ENCODE measurements at regions not wholly inside any gene's neighbourhood (a gene's known extent, or its start where the extent isn't known, plus 50 kb on each side); places are given as distances from the start of the nearest gene placed in this dataset.
A peak's percentile ranks its signal among the peaks of the same experiment; 100 is the strongest.

DNA sequence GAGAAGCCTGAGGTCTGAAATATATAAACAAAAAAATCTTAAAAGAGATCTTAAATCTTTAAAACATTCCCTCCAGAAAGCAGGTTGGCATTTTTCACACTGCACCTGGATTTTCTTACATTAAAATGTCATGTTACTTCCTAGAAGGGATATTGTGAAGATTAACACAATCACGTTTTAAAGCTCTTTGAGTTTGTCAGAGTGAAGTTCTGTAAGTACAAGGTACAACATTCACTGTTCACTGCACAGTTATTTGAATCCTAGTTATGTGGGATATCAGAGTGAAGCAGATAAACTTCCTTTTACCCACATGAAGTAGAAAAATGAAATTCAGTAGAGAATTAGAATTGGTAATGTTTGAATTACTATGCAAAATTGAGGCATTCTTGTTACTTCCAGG lies 353.6 kb upstream of the RGMB start:
- H3K27me3 ChIP-seq (ENCODE audit: control insufficient read depth, insufficient read depth, low read length): no peaks in the 10 kb centered on the region
- no peak overlapping the region for H3K4me3 ChIP-seq (ENCODE audit: insufficient read depth, low read depth, low read length)
- no peaks in the 10 kb centered on the region for H3K36me3 ChIP-seq (replicated peaks; ENCODE audit: control insufficient read depth, insufficient read depth, low read length)
- no peak for DNase-seq

DNA sequence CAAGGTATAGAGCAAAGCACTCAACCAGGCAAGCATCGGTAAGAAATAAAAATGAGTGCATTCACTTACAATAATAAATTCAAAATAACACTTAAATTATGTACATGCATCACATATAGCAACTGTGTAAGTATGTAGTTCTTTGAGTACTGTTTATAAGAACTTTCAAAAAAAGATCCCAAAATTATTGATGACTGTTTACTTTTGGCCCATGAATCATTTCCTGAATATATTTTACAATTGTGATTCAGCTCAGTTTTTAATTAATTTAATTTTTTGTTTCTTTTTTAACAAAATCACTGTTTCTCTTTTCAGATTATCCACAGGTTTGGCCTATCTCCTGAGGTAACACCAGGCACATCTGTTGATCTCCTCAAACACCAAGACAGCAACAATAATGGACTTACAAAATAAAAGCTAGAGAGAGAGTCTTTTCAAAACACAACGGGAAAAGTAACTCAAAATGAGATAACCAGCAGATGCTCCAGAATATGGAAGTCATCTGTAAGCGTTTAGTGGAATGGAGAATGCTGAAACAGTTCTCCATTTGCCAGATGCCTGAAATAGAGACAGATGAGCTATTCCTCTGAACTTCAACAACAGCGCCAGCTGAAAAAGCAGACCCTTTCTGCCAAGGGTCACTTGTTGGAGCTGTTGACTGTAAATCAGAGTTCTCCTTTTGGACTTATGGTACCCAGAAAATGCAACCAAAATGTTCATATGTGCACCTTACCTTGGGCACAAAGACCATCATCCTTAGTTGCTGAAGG lies 348.6 kb upstream of the RGMB start:
- no peaks in the 10 kb centered on the region for H3K27me3 ChIP-seq (ENCODE audit: control insufficient read depth, insufficient read depth, low read length)
- H3K36me3 ChIP-seq (replicated peaks; ENCODE audit: control insufficient read depth, insufficient read depth, low read length): no peaks in the 10 kb centered on the region
- no peak overlapping the region for H3K4me3 ChIP-seq (ENCODE audit: insufficient read depth, low read depth, low read length)
- DNase-seq: no peak

DNA sequence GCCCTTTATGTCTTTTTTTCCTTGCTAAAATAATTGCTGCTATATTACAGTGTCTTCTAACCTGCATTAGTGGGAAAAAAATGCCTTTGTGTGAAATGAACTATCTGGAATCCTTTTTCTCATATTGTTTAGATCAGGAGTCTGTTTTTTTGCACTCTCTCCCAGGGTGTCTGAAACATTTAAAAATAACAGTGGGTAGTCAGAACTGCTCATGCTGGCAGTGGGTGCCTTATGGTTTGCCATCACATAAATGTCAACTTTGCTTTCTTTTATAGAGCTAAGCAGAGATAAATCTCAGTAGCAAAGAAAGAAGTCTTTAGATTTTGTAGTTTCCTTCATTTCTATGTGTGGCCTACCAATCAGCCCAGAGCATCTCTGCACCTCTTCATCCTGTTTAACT lies 347.8 kb upstream of the RGMB start:
- Histone ChIP-seq H3K36me3 (replicated peaks; ENCODE audit: control insufficient read depth, insufficient read depth, low read length) (no peaks in the 10 kb centered on the region), H3K27me3 (ENCODE audit: control insufficient read depth, insufficient read depth, low read length) (no peaks in the 10 kb centered on the region), H3K4me3 (ENCODE audit: insufficient read depth, low read depth, low read length) (no peak overlapping the region)
- DNase-seq: no peak

DNA sequence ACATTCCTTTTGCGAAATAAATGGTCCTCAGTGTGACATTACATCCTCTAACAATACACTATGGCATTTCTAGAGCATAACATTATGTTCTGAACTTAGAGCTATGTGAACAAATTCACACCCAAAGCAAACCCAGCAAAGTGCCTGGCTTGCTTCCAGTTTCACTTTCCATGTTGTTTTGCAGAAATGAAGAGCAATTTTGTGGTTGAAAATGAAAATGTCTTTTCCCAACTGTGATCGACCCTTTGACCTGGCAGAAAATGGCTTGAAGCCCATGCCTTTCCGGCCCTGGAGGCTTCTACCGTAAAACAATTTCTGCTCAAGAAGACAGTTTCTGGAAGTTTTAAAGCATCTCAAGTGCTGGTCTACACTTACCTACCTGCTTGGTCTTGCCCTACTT lies 344.7 kb upstream of the RGMB start:
- H3K27me3 ChIP-seq (ENCODE audit: control insufficient read depth, insufficient read depth, low read length): no peaks in the 10 kb centered on the region
- H3K36me3 ChIP-seq (replicated peaks; ENCODE audit: control insufficient read depth, insufficient read depth, low read length): no peaks in the 10 kb centered on the region
- H3K4me3 ChIP-seq (ENCODE audit: insufficient read depth, low read depth, low read length): no peak overlapping the region
- DNase-seq: no peak

DNA sequence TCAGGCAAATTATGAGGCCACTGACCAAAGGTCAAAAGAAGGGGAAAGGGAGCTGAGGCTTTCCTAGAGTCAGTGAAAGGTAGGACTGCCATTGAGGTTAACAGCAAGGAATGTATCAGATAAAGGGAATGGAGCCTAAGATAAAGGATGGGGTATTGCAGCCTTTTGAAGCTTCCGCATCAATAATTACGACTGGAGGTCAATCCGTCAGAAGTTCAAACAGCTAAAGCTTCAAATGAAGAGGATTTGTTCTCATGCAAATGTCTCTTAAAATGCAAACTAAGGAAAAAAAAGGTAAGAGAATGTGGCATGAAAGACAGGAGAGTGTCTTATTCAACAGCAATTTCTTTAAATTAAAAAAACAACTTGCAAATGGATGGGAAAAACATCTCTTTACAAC lies 341.1 kb upstream of the RGMB start:
- H3K36me3 ChIP-seq (replicated peaks; ENCODE audit: control insufficient read depth, insufficient read depth, low read length): no peaks in the 10 kb centered on the region
- no peak overlapping the region for H3K4me3 ChIP-seq (ENCODE audit: insufficient read depth, low read depth, low read length)
- no peaks in the 10 kb centered on the region for H3K27me3 ChIP-seq (ENCODE audit: control insufficient read depth, insufficient read depth, low read length)
- DNase-seq: peak; percentile 25

DNA sequence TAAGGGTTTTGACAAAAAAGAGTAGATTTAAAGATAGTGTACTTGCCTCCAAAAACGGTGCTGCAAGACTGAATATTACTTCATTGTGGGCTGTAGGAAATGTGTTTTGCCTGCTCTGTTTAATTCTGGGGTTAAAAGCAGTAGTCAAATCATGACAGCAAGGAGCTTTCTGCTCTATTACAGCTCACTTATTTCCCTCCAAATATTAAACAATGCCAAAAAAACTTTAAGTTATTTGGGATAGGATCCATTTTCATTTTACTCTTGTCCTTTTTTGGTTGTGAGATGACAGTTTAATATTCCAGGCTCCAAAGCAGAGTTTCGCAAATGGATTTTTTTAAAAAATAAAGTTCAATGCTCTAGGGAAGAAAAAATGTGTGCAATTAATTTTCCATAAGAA lies 340.4 kb upstream of the RGMB start:
- no peak for DNase-seq
- Histone ChIP-seq H3K4me3 (ENCODE audit: insufficient read depth, low read depth, low read length) (no peak overlapping the region), H3K27me3 (ENCODE audit: control insufficient read depth, insufficient read depth, low read length) (no peaks in the 10 kb centered on the region), H3K36me3 (replicated peaks; ENCODE audit: control insufficient read depth, insufficient read depth, low read length) (no peaks in the 10 kb centered on the region)

DNA sequence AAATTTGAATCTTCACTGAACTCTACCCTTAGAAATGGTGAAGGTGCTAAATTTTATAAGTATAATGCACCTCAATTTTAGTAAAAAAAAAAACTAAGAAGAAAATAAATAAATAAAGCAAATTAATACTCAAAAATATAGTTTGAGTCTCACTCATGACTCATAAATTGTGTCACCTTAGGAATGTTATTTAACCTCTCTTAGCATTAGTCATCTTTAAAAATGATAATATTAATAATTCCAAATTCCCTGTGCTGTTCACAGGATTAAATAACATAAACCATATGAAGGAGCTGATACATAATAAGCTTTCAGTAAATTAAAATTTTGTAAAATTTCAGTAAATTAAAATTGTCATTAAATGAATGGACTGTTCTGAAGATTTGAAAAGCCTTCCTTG lies 339.8 kb upstream of the RGMB start:
- no peaks in the 10 kb centered on the region for H3K27me3 ChIP-seq (ENCODE audit: control insufficient read depth, insufficient read depth, low read length)
- no peaks in the 10 kb centered on the region for H3K36me3 ChIP-seq (replicated peaks; ENCODE audit: control insufficient read depth, insufficient read depth, low read length)
- no peak overlapping the region for H3K4me3 ChIP-seq (ENCODE audit: insufficient read depth, low read depth, low read length)
- no peak for DNase-seq

DNA sequence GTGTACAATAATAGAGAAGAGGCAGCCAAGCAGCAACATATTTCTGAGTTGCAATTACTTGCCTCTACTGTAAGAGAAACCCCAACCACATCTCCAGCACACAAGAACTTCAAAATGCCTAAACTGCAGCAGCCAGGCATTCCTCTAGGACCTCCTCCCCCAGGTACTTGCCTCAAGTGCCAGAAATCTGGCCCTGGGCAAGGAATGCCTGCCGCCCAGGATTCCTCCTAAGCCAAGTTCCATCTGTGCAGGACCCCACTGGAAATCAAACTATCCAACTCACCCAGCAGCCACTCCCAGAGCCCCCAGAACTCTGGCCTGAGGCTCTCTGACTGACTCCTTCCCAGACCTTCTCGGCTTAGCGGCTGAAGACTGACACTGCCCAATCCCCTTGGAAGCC lies 336.8 kb upstream of the RGMB start:
- H3K4me3 ChIP-seq (ENCODE audit: insufficient read depth, low read depth, low read length): no peak overlapping the region
- no peaks in the 10 kb centered on the region for H3K27me3 ChIP-seq (ENCODE audit: control insufficient read depth, insufficient read depth, low read length)
- no peaks in the 10 kb centered on the region for H3K36me3 ChIP-seq (replicated peaks; ENCODE audit: control insufficient read depth, insufficient read depth, low read length)
- no peak for DNase-seq

DNA sequence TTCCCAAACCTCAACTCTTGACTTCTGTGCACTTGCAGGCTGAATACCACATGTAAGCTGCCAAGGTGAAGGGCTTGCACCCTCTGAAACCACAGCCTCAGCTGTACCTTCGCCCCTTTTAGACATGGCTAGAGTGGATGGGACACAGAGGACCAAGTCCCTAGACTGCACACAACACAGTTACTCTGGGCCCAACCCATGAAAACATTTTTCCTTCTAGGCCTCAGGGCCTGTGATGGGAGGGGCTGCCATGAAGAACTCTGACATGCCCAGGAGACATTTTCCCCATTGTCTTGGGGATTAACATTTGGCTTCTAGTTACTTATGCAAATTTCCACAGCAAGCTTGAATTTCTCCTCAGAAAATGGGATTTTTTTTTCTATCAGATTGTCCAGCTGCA lies 331.0 kb upstream of the RGMB start:
- Histone ChIP-seq H3K36me3 (replicated peaks; ENCODE audit: control insufficient read depth, insufficient read depth, low read length) (no peaks in the 10 kb centered on the region), H3K4me3 (ENCODE audit: insufficient read depth, low read depth, low read length) (no peak overlapping the region), H3K27me3 (ENCODE audit: control insufficient read depth, insufficient read depth, low read length) (no peaks in the 10 kb centered on the region)
- no peak for DNase-seq

DNA sequence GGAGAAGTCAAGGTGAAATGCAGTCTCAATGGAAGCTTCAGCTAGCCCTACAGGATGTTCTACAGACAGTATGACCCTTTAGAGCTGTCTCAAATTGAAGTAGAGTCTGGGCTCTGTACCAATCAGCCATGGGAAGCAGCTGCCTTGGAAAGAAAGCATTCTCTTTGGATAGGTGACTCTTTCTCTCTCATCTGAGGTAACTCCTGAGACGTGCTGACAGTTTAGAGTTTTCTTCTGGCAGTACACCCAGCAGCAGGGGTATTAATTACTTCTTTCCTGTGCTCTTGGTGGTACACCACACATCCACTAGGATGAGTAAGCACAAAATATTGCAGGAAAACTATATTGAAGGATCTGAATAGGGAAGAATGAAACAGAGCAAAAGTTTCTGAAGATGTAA lies 329.6 kb upstream of the RGMB start:
- Histone ChIP-seq H3K27me3 (ENCODE audit: control insufficient read depth, insufficient read depth, low read length) (no peaks in the 10 kb centered on the region), H3K36me3 (replicated peaks; ENCODE audit: control insufficient read depth, insufficient read depth, low read length) (no peaks in the 10 kb centered on the region), H3K4me3 (ENCODE audit: insufficient read depth, low read depth, low read length) (no peak overlapping the region)
- DNase-seq: no peak

DNA sequence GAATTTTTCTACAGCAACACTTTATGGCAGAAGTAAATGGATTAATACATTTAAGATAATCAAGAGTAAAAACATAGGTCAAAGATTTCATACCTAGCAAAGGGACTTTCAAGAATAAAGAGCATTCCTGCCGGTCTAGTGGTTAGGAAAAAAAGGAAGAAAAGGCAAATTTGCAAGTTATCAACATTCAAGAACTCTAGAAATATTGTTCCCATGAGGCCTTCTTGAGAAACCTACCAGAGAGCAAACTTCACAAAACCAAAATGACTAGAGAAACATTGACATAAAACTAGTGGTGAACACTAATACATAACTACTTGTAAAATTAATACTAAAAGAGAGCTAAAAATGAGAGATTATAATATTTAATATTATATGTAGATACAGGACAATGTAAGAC lies 320.2 kb upstream of the RGMB start:
- H3K27me3 ChIP-seq (ENCODE audit: control insufficient read depth, insufficient read depth, low read length): no peaks in the 10 kb centered on the region
- no peaks in the 10 kb centered on the region for H3K36me3 ChIP-seq (replicated peaks; ENCODE audit: control insufficient read depth, insufficient read depth, low read length)
- no peak for DNase-seq
- H3K4me3 ChIP-seq (ENCODE audit: insufficient read depth, low read depth, low read length): no peak overlapping the region

DNA sequence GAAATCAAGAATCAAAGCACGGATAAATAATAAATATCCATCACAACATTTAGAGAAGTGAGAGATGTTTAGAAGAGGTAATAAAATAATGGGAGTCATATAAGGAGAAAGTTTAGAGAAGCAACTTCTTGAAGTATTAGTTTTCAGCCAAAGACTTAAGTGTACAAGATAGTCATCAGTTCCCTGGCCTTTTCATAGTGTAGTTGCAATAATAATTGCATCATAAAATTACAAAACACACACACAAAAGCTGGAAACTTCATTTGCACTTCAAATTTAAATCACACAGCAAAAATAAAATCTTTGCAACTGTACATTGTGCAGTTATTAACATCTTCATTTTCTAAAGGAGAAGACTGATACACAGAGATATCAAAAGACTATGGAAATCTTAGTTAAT lies 319.1 kb upstream of the RGMB start:
- DNase-seq: no peak
- Histone ChIP-seq H3K4me3 (ENCODE audit: insufficient read depth, low read depth, low read length) (no peak overlapping the region), H3K36me3 (replicated peaks; ENCODE audit: control insufficient read depth, insufficient read depth, low read length) (no peaks in the 10 kb centered on the region), H3K27me3 (ENCODE audit: control insufficient read depth, insufficient read depth, low read length) (no peaks in the 10 kb centered on the region)

DNA sequence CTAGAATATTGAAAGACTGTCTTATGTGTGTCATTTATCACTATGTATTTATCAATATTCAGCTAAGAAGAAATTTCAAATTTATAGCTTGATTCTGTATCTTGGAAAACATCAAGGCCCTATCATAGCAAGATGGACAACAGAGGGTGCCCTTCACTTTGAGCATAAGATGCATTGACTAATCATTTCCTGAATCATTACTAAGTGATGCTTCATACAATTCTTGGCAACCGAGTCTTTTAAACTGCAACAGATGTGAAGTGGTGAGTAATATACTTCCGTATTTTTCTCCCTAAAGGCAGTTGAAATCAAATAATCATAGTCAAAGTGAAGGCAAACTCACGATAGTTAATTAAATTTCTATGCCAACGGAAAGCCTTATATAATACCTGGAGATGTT lies 318.6 kb upstream of the RGMB start:
- DNase-seq: no peak
- no peak overlapping the region for H3K4me3 ChIP-seq (ENCODE audit: insufficient read depth, low read depth, low read length)
- no peaks in the 10 kb centered on the region for H3K36me3 ChIP-seq (replicated peaks; ENCODE audit: control insufficient read depth, insufficient read depth, low read length)
- H3K27me3 ChIP-seq (ENCODE audit: control insufficient read depth, insufficient read depth, low read length): no peaks in the 10 kb centered on the region

DNA sequence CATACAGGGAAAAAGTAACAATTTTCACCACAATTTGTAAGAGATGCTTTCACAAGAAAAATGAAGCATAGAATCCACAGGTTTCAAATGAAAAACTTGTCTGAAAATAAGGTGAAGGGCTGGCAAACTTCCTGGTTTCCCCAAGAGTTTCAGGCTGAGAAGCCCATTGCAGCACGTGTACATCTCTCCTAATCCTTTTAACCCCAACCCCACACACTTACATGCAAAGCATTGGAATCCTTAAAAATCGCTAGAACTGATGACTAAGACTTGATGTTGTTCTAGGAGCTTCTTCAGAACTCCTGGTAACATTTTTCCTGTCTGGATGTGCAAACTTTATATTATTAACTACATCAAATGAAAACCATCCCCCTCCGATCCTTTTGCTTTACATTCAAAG lies 317.8 kb upstream of the RGMB start:
- H3K36me3 ChIP-seq (replicated peaks; ENCODE audit: control insufficient read depth, insufficient read depth, low read length): no peaks in the 10 kb centered on the region
- no peaks in the 10 kb centered on the region for H3K27me3 ChIP-seq (ENCODE audit: control insufficient read depth, insufficient read depth, low read length)
- H3K4me3 ChIP-seq (ENCODE audit: insufficient read depth, low read depth, low read length): no peak overlapping the region
- no peak for DNase-seq

DNA sequence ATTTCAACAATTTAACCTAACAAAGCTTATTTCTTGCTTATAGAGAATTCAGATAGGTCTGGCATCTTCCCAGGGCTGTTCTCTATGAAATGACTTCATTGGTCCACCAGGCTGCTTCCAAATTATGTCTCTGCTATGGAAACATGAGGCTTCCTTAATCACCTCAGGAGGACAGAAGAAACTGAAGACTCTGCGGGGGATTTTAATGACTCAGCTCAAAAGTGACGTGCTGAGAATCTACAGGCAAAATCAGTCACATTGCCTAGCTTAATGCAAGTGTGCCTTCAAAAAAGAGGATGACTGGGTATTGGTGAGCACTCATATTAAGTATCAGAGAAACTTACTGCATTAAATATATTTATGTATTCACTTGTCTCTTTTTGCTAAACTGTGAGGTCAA lies 315.5 kb upstream of the RGMB start:
- H3K4me3 ChIP-seq (ENCODE audit: insufficient read depth, low read depth, low read length): no peak overlapping the region
- H3K36me3 ChIP-seq (replicated peaks; ENCODE audit: control insufficient read depth, insufficient read depth, low read length): no peaks in the 10 kb centered on the region
- DNase-seq: no peak
- H3K27me3 ChIP-seq (ENCODE audit: control insufficient read depth, insufficient read depth, low read length): no peaks in the 10 kb centered on the region

DNA sequence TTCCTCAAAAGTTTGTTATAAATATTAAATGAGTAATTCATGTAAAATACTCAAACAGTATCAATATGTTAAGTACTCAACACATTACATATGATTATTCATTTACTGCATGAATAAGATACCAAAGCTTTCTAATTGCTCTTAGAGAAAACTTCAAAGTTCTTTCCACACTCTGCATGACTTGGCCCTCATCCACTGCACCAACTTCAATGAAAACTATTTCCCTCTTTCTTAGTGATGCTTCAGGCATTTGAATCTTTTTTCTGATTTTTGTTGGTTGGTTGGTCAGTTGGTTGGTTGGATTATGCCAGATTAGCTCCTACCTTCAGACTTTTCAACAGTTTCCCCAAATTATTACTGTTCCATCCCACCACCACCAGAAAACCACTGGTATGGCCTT lies 314.7 kb upstream of the RGMB start:
- H3K36me3 ChIP-seq (replicated peaks; ENCODE audit: control insufficient read depth, insufficient read depth, low read length): no peaks in the 10 kb centered on the region
- no peak overlapping the region for H3K4me3 ChIP-seq (ENCODE audit: insufficient read depth, low read depth, low read length)
- no peak for DNase-seq
- no peaks in the 10 kb centered on the region for H3K27me3 ChIP-seq (ENCODE audit: control insufficient read depth, insufficient read depth, low read length)

All from H7 (cell line).